Suprapubic skin (tissue), 4 donors: ENCODE measurements at regions not wholly inside any gene's neighbourhood (a gene's known extent, or its start where the extent isn't known, plus 50 kb on each side); places are given as distances from the start of the nearest gene placed in this dataset.
"Not testable (repeated sequence)": the region's sequence is repeated elsewhere in the genome, so short reads cannot be mapped to it uniquely, and the experiment has no call there.

Experiments
- POLR2A ChIP-seq, 2 donors: fragments of 450-650 bp; IDR thresholded peaks; one replicate each; pipeline ENCODE4 v1.6.1; 2017; ENCODE audit warnings: antibody characterized with exemption in 2 of 2, mild to moderate bottlenecking in 2 of 2, moderate library complexity in 2 of 2
- POLR2AphosphoS5 ChIP-seq, 3 donors: sonication (generic); formaldehyde crosslinking; IDR thresholded peaks; one replicate each; pipeline ENCODE4 v1.6.1; 2017; ENCODE audit warnings: antibody characterized with exemption in 3 of 3
- TF ChIP-seq, protein P1 (sequence below), 2 donors: fragments of 200-600 bp in 1 of 2; fragments of 450-650 bp in 1 of 2; sonication (generic) in 1 of 2; IDR thresholded peaks; one replicate each; pipeline ENCODE4 v1.5.1; 2016 to 2019; ENCODE audit warnings: antibody characterized with exemption in 2 of 2, mild to moderate bottlenecking in 1 of 2, moderate library complexity in 1 of 2

- TF ChIP-seq, protein P1, sequence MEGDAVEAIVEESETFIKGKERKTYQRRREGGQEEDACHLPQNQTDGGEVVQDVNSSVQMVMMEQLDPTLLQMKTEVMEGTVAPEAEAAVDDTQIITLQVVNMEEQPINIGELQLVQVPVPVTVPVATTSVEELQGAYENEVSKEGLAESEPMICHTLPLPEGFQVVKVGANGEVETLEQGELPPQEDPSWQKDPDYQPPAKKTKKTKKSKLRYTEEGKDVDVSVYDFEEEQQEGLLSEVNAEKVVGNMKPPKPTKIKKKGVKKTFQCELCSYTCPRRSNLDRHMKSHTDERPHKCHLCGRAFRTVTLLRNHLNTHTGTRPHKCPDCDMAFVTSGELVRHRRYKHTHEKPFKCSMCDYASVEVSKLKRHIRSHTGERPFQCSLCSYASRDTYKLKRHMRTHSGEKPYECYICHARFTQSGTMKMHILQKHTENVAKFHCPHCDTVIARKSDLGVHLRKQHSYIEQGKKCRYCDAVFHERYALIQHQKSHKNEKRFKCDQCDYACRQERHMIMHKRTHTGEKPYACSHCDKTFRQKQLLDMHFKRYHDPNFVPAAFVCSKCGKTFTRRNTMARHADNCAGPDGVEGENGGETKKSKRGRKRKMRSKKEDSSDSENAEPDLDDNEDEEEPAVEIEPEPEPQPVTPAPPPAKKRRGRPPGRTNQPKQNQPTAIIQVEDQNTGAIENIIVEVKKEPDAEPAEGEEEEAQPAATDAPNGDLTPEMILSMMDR (IDR thresholded peaks at IDR 0.05) = not testable (repeated sequence)
- TF ChIP-seq POLR2AphosphoS5, POLR2A (IDR thresholded peaks at IDR 0.05): not testable (repeated sequence)
Measured at GRCh38 chr6:115859577-115859976, 201.1 kb downstream of the FRK start.
